ENCODE measurements at regions not wholly inside any gene's neighbourhood (a gene's known extent, or its start where the extent isn't known, plus 50 kb on each side); places are given as distances from the start of the nearest gene placed in this dataset.

- no peak for DNase-seq (ENCODE audit: low spot score)
Observed at GRCh38 chr18:47601581-47602272, 328.7 kb downstream of the SMAD2 start.

GRCh38 chr18:47595831-47596501, 334.5 kb downstream of the SMAD2 start:
- DNase-seq (ENCODE audit: low spot score): no peak

- no peak for DNase-seq (ENCODE audit: low spot score)
Observed at GRCh38 chr18:47594621-47595086, 335.8 kb downstream of the SMAD2 start.

GRCh38 chr18:47593744-47594472, 336.6 kb downstream of the SMAD2 start:
- no peak for DNase-seq (ENCODE audit: low spot score)

- no peak for DNase-seq (ENCODE audit: low spot score)
Observed at GRCh38 chr18:47591429-47591828, 339.0 kb downstream of the SMAD2 start.

GRCh38 chr18:47587587-47587986, 336.1 kb upstream of the SKOR2 start:
- DNase-seq (ENCODE audit: low spot score): no peak

GRCh38 chr18:47586418-47587070, 335.1 kb upstream of the SKOR2 start:
- DNase-seq (ENCODE audit: low spot score): no peak

- no peak for DNase-seq (ENCODE audit: low spot score)
Observed at GRCh38 chr18:47585914-47586313, 334.5 kb upstream of the SKOR2 start.

GRCh38 chr18:47585136-47585535, 333.7 kb upstream of the SKOR2 start:
- no peak for DNase-seq (ENCODE audit: low spot score)

GRCh38 chr18:47582093-47582492, 330.6 kb upstream of the SKOR2 start:
- DNase-seq (ENCODE audit: low spot score): no peak

- DNase-seq (ENCODE audit: low spot score): no peak
Observed at GRCh38 chr18:47577520-47577919, 326.1 kb upstream of the SKOR2 start.

- no peak for DNase-seq (ENCODE audit: low spot score)
Observed at GRCh38 chr18:47574966-47575365, 323.5 kb upstream of the SKOR2 start.

GRCh38 chr18:47571957-47572356, 320.5 kb upstream of the SKOR2 start:
- no peak for DNase-seq (ENCODE audit: low spot score)

GRCh38 chr18:47566809-47567208, 315.3 kb upstream of the SKOR2 start:
- no peak for DNase-seq (ENCODE audit: low spot score)

GRCh38 chr18:47560723-47561715, 309.6 kb upstream of the SKOR2 start:
- DNase-seq (ENCODE audit: low spot score): no peak

GRCh38 chr18:47558110-47558750, 306.8 kb upstream of the SKOR2 start:
- no peak for DNase-seq (ENCODE audit: low spot score)

GRCh38 chr18:47557160-47557559, 305.7 kb upstream of the SKOR2 start:
- no peak for DNase-seq (ENCODE audit: low spot score)

- no peak for DNase-seq (ENCODE audit: low spot score)
Observed at GRCh38 chr18:47552783-47553182, 301.3 kb upstream of the SKOR2 start.

GRCh38 chr18:47550611-47551010, 299.2 kb upstream of the SKOR2 start:
- no peak for DNase-seq (ENCODE audit: low spot score)

GRCh38 chr18:47549021-47549540, 297.6 kb upstream of the SKOR2 start:
- no peak for DNase-seq (ENCODE audit: low spot score)
